PC-9 (cell line): ENCODE measurements at regions not wholly inside any gene's neighbourhood (a gene's known extent, or its start where the extent isn't known, plus 50 kb on each side); places are given as distances from the start of the nearest gene placed in this dataset.

Experiments used
- BruUV-seq: library from RNA; stranded (reverse); fragments of 400-500 nt; replicated peaks from 2 replicates; lab custom pipeline; 2021; lab: Mats Ljungman, UMichigan
- CTCF ChIA-PET: fragments of 300-600 bp; sonication (Branson Sonifier 250); formaldehyde crosslinking; loops from one replicate; lab custom pipeline; 2022; ENCODE audit warnings: antibody characterized with exemption; lab: Charles Lee
- POLR2A ChIA-PET: fragments of 300-600 bp; sonication (Branson Sonifier 250); formaldehyde crosslinking; loops from one replicate; lab custom pipeline; 2022; ENCODE audit warnings: antibody characterized with exemption; ENCODE audit not compliant: unreplicated experiment; lab: Charles Lee
- DNase-seq, 2 experiments: peaks; one replicate each; pipeline versions ENCODE4 v3.0.0 to v3.0.0-alpha.2; 2015 to 2022; ENCODE audit warnings: mixed read lengths in 1 of 2
- H2AFZ ChIP-seq: fragments of 200-600 bp; sonication (generic); 2 replicates; pipeline ENCODE4 v1.8.1; 2017; ENCODE audit warnings: antibody characterized with exemption
- H3F3A ChIP-seq: fragments of 200-600 bp; sonication (generic); 2 replicates; pipeline ENCODE4 v1.8.1; 2017; ENCODE audit warnings: antibody characterized with exemption, mild to moderate bottlenecking, low read depth; ENCODE audit not compliant: insufficient read depth
- H3K27ac ChIP-seq: fragments of 200-600 bp; sonication (generic); 2 replicates; pipeline ENCODE4 v1.6.1; 2016; ENCODE audit warnings: mixed run types
- H3K27me3 ChIP-seq: fragments of 200-600 bp; sonication (generic); 2 replicates; pipeline ENCODE4 v1.6.1; 2016; ENCODE audit warnings: low read depth, mixed run types; ENCODE audit not compliant: insufficient read depth
- H3K36me3 ChIP-seq: fragments of 200-600 bp; sonication (generic); 2 replicates; pipeline ENCODE4 v1.6.1; 2016; ENCODE audit warnings: low read depth, mixed run types
- H3K4me1 ChIP-seq: fragments of 200-600 bp; sonication (generic); replicated peaks from 2 replicates; pipeline ENCODE4 v1.6.1; 2016; ENCODE audit warnings: mixed run types; ENCODE audit not compliant: insufficient read depth
- H3K4me2 ChIP-seq: fragments of 200-600 bp; sonication (generic); 2 replicates; pipeline ENCODE4 v1.6.1; 2017; ENCODE audit warnings: mixed run types
- H3K4me3 ChIP-seq: fragments of 200-600 bp; sonication (generic); 2 replicates; pipeline ENCODE4 v1.6.1; 2016; ENCODE audit warnings: mixed run types
- H3K79me2 ChIP-seq: fragments of 200-600 bp; sonication (generic); 2 replicates; pipeline ENCODE4 v1.6.1; 2017; ENCODE audit warnings: low read depth, mixed run types
- H3K9me2 ChIP-seq: fragments of 200-600 bp; sonication (generic); 2 replicates; pipeline ENCODE4 v1.8.1; 2017; ENCODE audit warnings: mild to moderate bottlenecking; ENCODE audit not compliant: insufficient read depth
- H3K9me3 ChIP-seq: fragments of 200-600 bp; sonication (generic); 2 replicates; pipeline ENCODE4 v1.8.1; 2016; ENCODE audit warnings: low read depth; ENCODE audit not compliant: insufficient read depth
- H4K20me1 ChIP-seq: fragments of 200-600 bp; sonication (generic); 2 replicates; pipeline ENCODE4 v1.8.1; 2017; ENCODE audit not compliant: insufficient read depth
- CTCF ChIP-seq: fragments of 200-600 bp; sonication (generic); conservative IDR thresholded peaks from 2 replicates; pipeline ENCODE4 v1.6.1; 2017; ENCODE audit warnings: mixed run types, antibody characterized with exemption, mild to moderate bottlenecking, moderate library complexity
- EZH2 ChIP-seq: fragments of 200-600 bp; sonication (generic); IDR thresholded peaks from 2 replicates; pipeline ENCODE4 v1.8.0; 2017; ENCODE audit warnings: antibody characterized with exemption, low read depth
- intact Hi-C: fragments of 100-400 bp; cut with micrococcal nuclease; formaldehyde crosslinking; loops from one replicate; pipeline ENCODE4 v1.10.0; 2022; ENCODE audit not compliant: unreplicated experiment

GRCh38 chr2:163185160-163185559 is 346.6 kb upstream of the KCNH7 start:
- BruUV-seq: no TSS peak
- H3K79me2 ChIP-seq: no peaks in the 10 kb centered on the region
- intact Hi-C loops: loop anchor here (10.0 kb wide), 1 partner anchor 1090 kb away; no protein-coding TSS in a partner anchor
- no peaks in the 10 kb centered on the region for H3K9me2 ChIP-seq
- TF ChIP-seq CTCF: no peak
- no peak for TF ChIP-seq EZH2
- H3F3A ChIP-seq: no peaks in the 10 kb centered on the region
- H4K20me1 ChIP-seq: no peaks in the 10 kb centered on the region
- H3K4me3 ChIP-seq: no peak overlapping the region
- POLR2A ChIA-PET: no interaction called here
- CTCF ChIA-PET: no interaction called here
- no peak overlapping the region for H3K4me2 ChIP-seq
- no peak for DNase-seq
- no peak overlapping the region for H3K27ac ChIP-seq
- no peaks in the 10 kb centered on the region for H3K27me3 ChIP-seq
- no peaks in the 10 kb centered on the region for H3K4me1 ChIP-seq
- H2AFZ ChIP-seq: no peak overlapping the region
- H3K9me3 ChIP-seq: no peaks in the 10 kb centered on the region
- H3K36me3 ChIP-seq: no peaks in the 10 kb centered on the region

DNA sequence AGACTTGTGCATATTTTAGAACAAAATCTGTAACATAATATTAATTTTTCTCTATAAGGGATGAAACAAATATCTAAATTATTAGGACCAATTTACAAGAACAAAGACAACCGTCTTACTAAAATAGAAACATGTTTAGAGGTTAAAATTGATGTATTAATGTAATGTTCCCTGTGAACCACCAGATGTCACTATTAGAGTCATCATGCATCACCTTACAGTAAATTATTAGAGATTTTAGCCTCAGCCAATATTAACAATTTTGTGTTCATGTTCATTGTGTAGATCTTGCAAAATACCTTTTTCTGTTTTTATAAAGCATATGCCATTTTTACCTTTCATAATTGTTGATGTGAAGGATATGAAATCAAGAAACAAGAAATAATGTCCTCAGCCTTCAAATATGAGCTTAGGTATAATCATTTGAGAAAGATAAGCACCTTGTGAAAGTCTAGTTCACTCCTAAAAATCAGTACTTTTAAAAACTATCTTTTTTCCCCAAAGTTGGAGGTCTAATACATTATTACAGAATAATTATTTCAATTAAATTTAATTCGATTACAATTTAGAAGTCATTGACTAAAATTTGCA is 344.3 kb upstream of the KCNH7 start:
- H3K79me2 ChIP-seq: no peaks in the 10 kb centered on the region
- ChIA-PET CTCF (interaction anchor here (0.5 to 0.7 kb wide), 3 partner anchors 28 to 1296 kb away, joined by 3 to 12 read pairs (median 6); no protein-coding TSS in a partner anchor), POLR2A (no interaction called here)
- DNase-seq: no peak
- no peaks in the 10 kb centered on the region for H3F3A ChIP-seq
- H3K9me2 ChIP-seq: no peaks in the 10 kb centered on the region
- H3K4me1 ChIP-seq: no peaks in the 10 kb centered on the region
- H2AFZ ChIP-seq: no peak overlapping the region
- no peak overlapping the region for H3K27ac ChIP-seq
- intact Hi-C loops: loop anchor here (5.0 to 10.0 kb wide), 2 partner anchors 1092 to 1249 kb away; no protein-coding TSS in a partner anchor
- no peak overlapping the region for H3K4me2 ChIP-seq
- H3K9me3 ChIP-seq: no peaks in the 10 kb centered on the region
- H3K36me3 ChIP-seq: no peaks in the 10 kb centered on the region
- no peaks in the 10 kb centered on the region for H4K20me1 ChIP-seq
- BruUV-seq: no TSS peak
- TF ChIP-seq CTCF (peak; percentile 75), EZH2 (no peak)
- H3K27me3 ChIP-seq: no peaks in the 10 kb centered on the region
- no peak overlapping the region for H3K4me3 ChIP-seq

GRCh38 chr2:163177592-163177991 is 339.0 kb upstream of the KCNH7 start:
- H3K4me3 ChIP-seq: no peak overlapping the region
- no peaks in the 10 kb centered on the region for H3K9me3 ChIP-seq
- ChIA-PET POLR2A (no interaction called here), CTCF (interaction anchor here (0.6 kb wide), 1 partner anchor 875 kb away, joined by 3 read pairs; no protein-coding TSS in a partner anchor)
- no peaks in the 10 kb centered on the region for H3F3A ChIP-seq
- no peaks in the 10 kb centered on the region for H3K27me3 ChIP-seq
- H3K4me1 ChIP-seq: no peaks in the 10 kb centered on the region
- no peak overlapping the region for H3K4me2 ChIP-seq
- H2AFZ ChIP-seq: no peak overlapping the region
- no TSS peak for BruUV-seq
- H3K9me2 ChIP-seq: no peaks in the 10 kb centered on the region
- TF ChIP-seq CTCF: no peak
- no peak for TF ChIP-seq EZH2
- H3K36me3 ChIP-seq: no peaks in the 10 kb centered on the region
- no peak overlapping the region for H3K27ac ChIP-seq
- DNase-seq: no peak
- intact Hi-C loops: loop anchor here (5.0 kb wide), 1 partner anchor 1540 kb away; no protein-coding TSS in a partner anchor
- H4K20me1 ChIP-seq: no peaks in the 10 kb centered on the region
- no peaks in the 10 kb centered on the region for H3K79me2 ChIP-seq
